HEK293 (cell line): ENCODE measurements at regions not wholly inside any gene's neighbourhood (a gene's known extent, or its start where the extent isn't known, plus 50 kb on each side); places are given as distances from the start of the nearest gene placed in this dataset.

Source experiments
- CTCF ChIA-PET: fragments of 350-600 bp; formaldehyde crosslinking; extraction: SDS; loops from one replicate; lab custom pipeline; 2021; ENCODE audit warnings: antibody characterized with exemption; lab: Yijun Ruan, JAX
- POLR2A ChIA-PET: fragments of 300-600 bp; formaldehyde crosslinking; extraction: SDS; loops from one replicate; lab custom pipeline; 2020; ENCODE audit warnings: antibody characterized with exemption, inconsistent platforms; lab: Yijun Ruan, JAX
- H3K27ac ChIP-seq: fragments of 200-500 bp; sonication (Bioruptor generic); 2 replicates; pipeline ENCODE4 v1.5.1; 2014; ENCODE audit warnings: low read depth, low read length, control low read depth, inconsistent platforms; ENCODE audit errors: extremely low read depth
- H3K36me3 ChIP-seq, 2 experiments: fragments of 200-500 bp in 1 of 2; sonication (Bioruptor generic) in 1 of 2; 1 replicate in 1 of 2; 2 replicates in 1 of 2; pipeline ENCODE4 v1.5.1; 2014 to 2017; ENCODE audit warnings: inconsistent platforms in 2 of 2, low read length in 2 of 2; ENCODE audit not compliant: control insufficient read depth in 2 of 2, insufficient read depth in 1 of 2
- H3K4me1 ChIP-seq: fragments of 200-500 bp; sonication (Bioruptor generic); 2 replicates; pipeline ENCODE4 v1.5.1; 2014; ENCODE audit warnings: mild to moderate bottlenecking, low read length, inconsistent platforms; ENCODE audit not compliant: control insufficient read depth, insufficient read depth
- H3K4me3 ChIP-seq: 2 replicates; pipeline ENCODE4 v1.5.1; 2011; ENCODE audit warnings: low read depth, mild to moderate bottlenecking, control low read depth, low read length, moderate library complexity
- H3K9me3 ChIP-seq: fragments of 200-500 bp; sonication (Bioruptor generic); 2 replicates; pipeline ENCODE4 v1.5.1; 2014; ENCODE audit warnings: low read depth, low read length, inconsistent platforms; ENCODE audit not compliant: control insufficient read depth, insufficient read depth
- KLF10 ChIP-seq: fragments of 450-650 bp; IDR thresholded peaks from 2 replicates; pipeline ENCODE4 v1.5.1; 2018; ENCODE audit warnings: missing biosample characterization, mild to moderate bottlenecking, missing genetic modification characterization
- RBAK ChIP-seq: fragments of 450-650 bp; formaldehyde crosslinking; IDR thresholded peaks from 2 replicates; pipeline ENCODE4 v1.5.1; 2016; ENCODE audit warnings: missing biosample characterization, missing genetic modification characterization
- REPIN1 ChIP-seq: fragments of 450-650 bp; formaldehyde crosslinking; IDR thresholded peaks from 2 replicates; pipeline ENCODE4 v1.5.1; 2017; ENCODE audit warnings: missing biosample characterization, missing genetic modification characterization, low read depth
- TCF7L2 ChIP-seq: IDR thresholded peaks from 2 replicates; pipeline ENCODE4 v1.6.1; 2011; ENCODE audit warnings: low read depth, mild to moderate bottlenecking, inconsistent platforms, low read length, moderate library complexity, borderline replicate concordance
- WT1 ChIP-seq: fragments of 450-650 bp; formaldehyde crosslinking; IDR thresholded peaks from 2 replicates; pipeline ENCODE4 v1.5.1; 2016; ENCODE audit warnings: missing biosample characterization, missing genetic modification characterization
- ZBTB8A ChIP-seq: fragments of 450-650 bp; formaldehyde crosslinking; IDR thresholded peaks from 2 replicates; pipeline ENCODE4 v1.5.1; 2016; ENCODE audit warnings: missing biosample characterization, missing genetic modification characterization
- ZIC2 ChIP-seq: fragments of 450-650 bp; formaldehyde crosslinking; IDR thresholded peaks from 2 replicates; pipeline ENCODE4 v1.5.1; 2016; ENCODE audit warnings: missing biosample characterization, missing genetic modification characterization
- ZNF112 ChIP-seq: fragments of 450-650 bp; formaldehyde crosslinking; IDR thresholded peaks from 2 replicates; pipeline ENCODE4 v1.5.0; 2017; ENCODE audit warnings: missing biosample characterization, missing genetic modification characterization
- ZNF121 ChIP-seq: fragments of 450-650 bp; formaldehyde crosslinking; IDR thresholded peaks from 2 replicates; pipeline ENCODE4 v1.5.1; 2016; ENCODE audit warnings: missing biosample characterization, missing genetic modification characterization
- ZNF138 ChIP-seq: fragments of 450-650 bp; formaldehyde crosslinking; IDR thresholded peaks from 2 replicates; pipeline ENCODE4 v1.5.1; 2016; ENCODE audit warnings: missing biosample characterization, missing genetic modification characterization, borderline replicate concordance
- ZNF211 ChIP-seq: fragments of 450-650 bp; formaldehyde crosslinking; IDR thresholded peaks from 2 replicates; pipeline ENCODE4 v1.5.1; 2016; ENCODE audit warnings: low read depth, missing biosample characterization, missing genetic modification characterization
- ZNF221 ChIP-seq: fragments of 450-650 bp; formaldehyde crosslinking; IDR thresholded peaks from 2 replicates; pipeline ENCODE4 v1.5.1; 2017; ENCODE audit warnings: missing biosample characterization, missing genetic modification characterization, borderline replicate concordance
- ZNF274 ChIP-seq, 2 experiments: fragments of 200-500 bp in 1 of 2; fragments of 450-650 bp in 1 of 2; sonication (Bioruptor generic) in 1 of 2; formaldehyde crosslinking in 1 of 2; IDR thresholded peaks; 2 replicates each; pipeline versions ENCODE4 v1.5.1 to v1.6.1; 2014 to 2016; ENCODE audit warnings: borderline replicate concordance in 1 of 2, inconsistent platforms in 1 of 2, low read length in 1 of 2, missing biosample characterization in 1 of 2, missing genetic modification characterization in 1 of 2
- ZNF354C ChIP-seq: fragments of 450-650 bp; formaldehyde crosslinking; IDR thresholded peaks from 2 replicates; pipeline ENCODE4 v1.5.1; 2016; ENCODE audit warnings: missing biosample characterization, missing genetic modification characterization, low read depth, borderline replicate concordance
- ZNF549 ChIP-seq: fragments of 450-650 bp; IDR thresholded peaks from 2 replicates; pipeline ENCODE4 v1.5.1; 2018; ENCODE audit warnings: missing biosample characterization, missing genetic modification characterization, mild to moderate bottlenecking, inconsistent platforms, moderate library complexity
- ZNF600 ChIP-seq: fragments of 450-650 bp; formaldehyde crosslinking; IDR thresholded peaks from 2 replicates; pipeline ENCODE4 v1.5.1; 2016; ENCODE audit warnings: missing biosample characterization, missing genetic modification characterization
- ZNF658 ChIP-seq: fragments of 450-650 bp; formaldehyde crosslinking; IDR thresholded peaks from 2 replicates; pipeline ENCODE4; 2016; ENCODE audit warnings: missing biosample characterization, missing genetic modification characterization
- ZNF830 ChIP-seq: fragments of 450-650 bp; IDR thresholded peaks from 2 replicates; pipeline ENCODE4 v1.5.0; 2018; ENCODE audit warnings: missing biosample characterization, missing genetic modification characterization, low read depth, mild to moderate bottlenecking, moderate library complexity
- TF ChIP-seq, protein P1 (sequence below): fragments of 450-650 bp; formaldehyde crosslinking; IDR thresholded peaks from 2 replicates; pipeline ENCODE4 v1.5.1; 2016; ENCODE audit warnings: missing biosample characterization, missing genetic modification characterization
- TF ChIP-seq, protein P2 (sequence below): fragments of 450-650 bp; formaldehyde crosslinking; IDR thresholded peaks from 2 replicates; pipeline ENCODE4 v1.5.1; 2016; ENCODE audit warnings: missing biosample characterization, missing genetic modification characterization
- TF ChIP-seq, protein P3 (sequence below): fragments of 450-650 bp; formaldehyde crosslinking; IDR thresholded peaks from 2 replicates; pipeline ENCODE4 v1.5.1; 2017; ENCODE audit warnings: missing biosample characterization, missing genetic modification characterization
- TF ChIP-seq, protein P4 (sequence below): fragments of 450-650 bp; formaldehyde crosslinking; IDR thresholded peaks from 2 replicates; pipeline ENCODE4 v1.5.1; 2016; ENCODE audit warnings: missing biosample characterization, missing genetic modification characterization

DNA sequence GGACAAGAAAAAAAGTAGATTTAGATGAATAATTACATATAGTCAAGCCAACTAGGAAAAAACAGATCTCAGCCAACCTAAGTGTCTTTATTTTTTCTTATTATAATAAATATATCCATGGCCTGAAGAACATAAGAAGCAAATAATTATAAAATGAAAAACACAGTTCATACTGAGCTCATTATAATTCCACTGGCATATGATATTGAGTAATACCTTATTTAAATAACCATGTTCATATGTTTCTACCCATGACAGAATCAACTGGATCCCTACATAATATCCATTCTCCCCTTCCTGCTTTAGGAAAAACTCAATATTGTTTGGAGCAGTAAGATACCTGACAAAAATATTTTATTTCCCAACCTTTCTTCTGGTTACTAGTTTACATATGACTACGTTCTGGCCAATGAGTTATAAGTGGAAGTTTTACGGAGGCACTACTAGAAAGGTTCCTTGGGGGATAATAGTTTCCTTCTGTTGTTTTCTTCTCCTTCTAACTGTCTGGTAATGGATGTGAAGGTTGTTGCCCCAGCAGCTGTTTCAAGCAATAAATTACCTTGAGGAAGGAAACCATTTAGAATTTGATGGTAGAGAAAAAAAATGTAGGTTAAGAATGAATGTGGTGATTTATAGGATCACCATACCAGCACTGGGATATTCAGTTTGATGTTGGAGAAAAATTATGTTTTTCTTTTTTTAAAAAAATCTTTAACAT lies 184.1 kb upstream of the MBNL1 start:
- Histone ChIP-seq H3K27ac (no peak overlapping the region), H3K9me3 (no peaks in the 10 kb centered on the region), H3K4me1 (no peaks in the 10 kb centered on the region), H3K36me3 (no peaks in the 10 kb centered on the region), H3K4me3 (no peak overlapping the region)
- ChIA-PET POLR2A (no interaction called here), CTCF (interaction anchor here (0.6 kb wide), 1 partner anchor 336 kb away, joined by 3 read pairs; no protein-coding TSS in a partner anchor)
- TF ChIP-seq ZNF658 (tag by site-specific recombination) (no peak), ZNF600 (tag by site-specific recombination) (no peak), WT1 (tag by site-specific recombination) (no peak), RBAK (tag by site-specific recombination) (no peak), ZNF221 (tag by site-specific recombination) (no peak)

DNA sequence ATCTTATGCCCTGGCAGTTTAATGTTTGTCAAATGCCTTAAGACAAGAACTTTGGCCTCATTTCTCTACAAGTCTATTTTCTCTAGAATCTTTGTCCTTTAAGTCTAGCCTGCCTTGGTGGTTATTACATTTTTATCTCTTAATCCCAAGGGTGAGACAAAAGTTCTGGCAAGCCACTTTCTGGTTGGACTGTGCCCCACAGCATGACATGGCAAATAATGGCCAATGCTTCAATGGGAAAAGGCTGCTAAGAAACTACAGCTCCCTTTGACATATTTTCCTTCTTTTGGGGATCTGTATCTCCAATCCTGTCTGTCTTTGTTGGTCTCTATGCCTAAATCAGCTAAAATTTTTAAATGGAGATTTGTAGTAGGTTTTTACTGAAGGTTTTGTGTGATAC lies 181.6 kb upstream of the MBNL1 start:
- Histone ChIP-seq H3K27ac (no peak overlapping the region), H3K4me1 (no peaks in the 10 kb centered on the region), H3K9me3 (no peaks in the 10 kb centered on the region), H3K4me3 (no peak overlapping the region), H3K36me3 (no peaks in the 10 kb centered on the region)
- CTCF ChIA-PET = no interaction called here
- TF ChIP-seq ZNF830 (tag by site-specific recombination) (no peak), ZNF211 (tag by site-specific recombination) (no peak)
- POLR2A ChIA-PET = no interaction called here

DNA sequence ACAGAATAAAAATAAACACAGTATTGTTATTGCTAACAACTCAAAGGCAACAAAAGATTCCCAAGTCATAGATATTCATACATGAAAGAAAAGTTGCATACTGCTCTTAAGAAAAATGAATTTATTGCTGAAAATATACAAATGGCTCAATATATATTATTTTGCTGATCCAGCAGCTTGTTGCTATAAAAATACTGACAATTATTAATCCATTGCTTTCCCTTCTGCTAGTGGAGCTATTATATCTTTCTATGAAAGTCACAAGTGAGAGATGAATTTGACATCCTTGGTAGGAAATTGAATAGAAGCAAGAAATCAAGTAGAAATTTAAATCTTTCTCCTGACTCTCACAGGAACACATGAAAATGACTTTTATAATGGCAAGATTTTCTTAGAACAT lies 179.2 kb upstream of the MBNL1 start:
- ChIA-PET POLR2A (no interaction called here), CTCF (no interaction called here)
- TF ChIP-seq, protein P1, sequence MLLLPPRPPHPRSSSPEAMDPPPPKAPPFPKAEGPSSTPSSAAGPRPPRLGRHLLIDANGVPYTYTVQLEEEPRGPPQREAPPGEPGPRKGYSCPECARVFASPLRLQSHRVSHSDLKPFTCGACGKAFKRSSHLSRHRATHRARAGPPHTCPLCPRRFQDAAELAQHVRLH = no peak
- TF ChIP-seq TCF7L2 (no peak), ZNF354C (no peak), ZNF121 (tag by site-specific recombination) (no peak), REPIN1 (tag by site-specific recombination) (no peak), KLF10 (tag by site-specific recombination) (no peak)
- TF ChIP-seq, protein P2, sequence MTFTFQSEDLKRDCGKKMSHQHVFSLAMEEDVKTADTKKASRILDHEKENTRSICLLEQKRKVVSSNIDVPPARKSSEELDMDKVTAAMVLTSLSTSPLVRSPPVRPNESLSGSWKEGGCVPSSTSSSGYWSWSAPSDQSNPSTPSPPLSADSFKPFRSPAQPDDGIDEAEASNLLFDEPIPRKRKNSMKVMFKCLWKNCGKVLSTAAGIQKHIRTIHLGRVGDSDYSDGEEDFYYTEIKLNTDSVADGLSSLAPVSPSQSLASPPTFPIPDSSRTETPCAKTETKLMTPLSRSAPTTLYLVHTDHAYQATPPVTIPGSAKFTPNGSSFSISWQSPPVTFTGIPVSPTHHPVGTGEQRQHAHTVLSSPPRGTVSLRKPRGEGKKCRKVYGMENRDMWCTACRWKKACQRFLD (tag by site-specific recombination) = no peak
- TF ChIP-seq, protein P3, sequence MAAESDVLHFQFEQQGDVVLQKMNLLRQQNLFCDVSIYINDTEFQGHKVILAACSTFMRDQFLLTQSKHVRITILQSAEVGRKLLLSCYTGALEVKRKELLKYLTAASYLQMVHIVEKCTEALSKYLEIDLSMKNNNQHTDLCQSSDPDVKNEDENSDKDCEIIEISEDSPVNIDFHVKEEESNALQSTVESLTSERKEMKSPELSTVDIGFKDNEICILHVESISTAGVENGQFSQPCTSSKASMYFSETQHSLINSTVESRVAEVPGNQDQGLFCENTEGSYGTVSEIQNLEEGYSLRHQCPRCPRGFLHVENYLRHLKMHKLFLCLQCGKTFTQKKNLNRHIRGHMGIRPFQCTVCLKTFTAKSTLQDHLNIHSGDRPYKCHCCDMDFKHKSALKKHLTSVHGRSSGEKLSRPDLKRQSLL (tag by site-specific recombination) = no peak
- H3K4me1 ChIP-seq = no peaks in the 10 kb centered on the region
- H3K27ac ChIP-seq = no peak overlapping the region
- H3K4me3 ChIP-seq = no peak overlapping the region
- no peaks in the 10 kb centered on the region for H3K36me3 ChIP-seq
- H3K9me3 ChIP-seq = no peaks in the 10 kb centered on the region

DNA sequence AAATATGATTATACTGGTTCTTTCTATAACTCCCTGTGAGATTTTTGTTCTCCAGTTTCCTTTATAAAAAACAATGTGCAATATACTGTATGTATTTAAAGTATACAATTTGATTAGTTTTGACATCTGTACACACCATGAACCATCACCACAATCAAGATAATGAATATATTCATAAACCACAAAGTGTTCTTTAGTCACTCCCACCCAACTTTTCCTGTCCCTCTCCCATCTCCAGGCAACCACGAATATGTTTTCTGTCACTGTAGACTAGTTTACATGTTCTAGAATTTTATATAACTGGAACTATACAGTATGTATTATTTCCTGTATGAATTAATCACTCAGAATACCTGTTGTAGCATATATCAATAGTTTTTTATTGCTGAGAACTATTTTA lies 177.0 kb upstream of the MBNL1 start:
- no peaks in the 10 kb centered on the region for H3K4me1 ChIP-seq
- no peak overlapping the region for H3K27ac ChIP-seq
- no peaks in the 10 kb centered on the region for H3K36me3 ChIP-seq
- no peaks in the 10 kb centered on the region for H3K9me3 ChIP-seq
- CTCF ChIA-PET = no interaction called here
- no peak overlapping the region for H3K4me3 ChIP-seq
- POLR2A ChIA-PET = no interaction called here
- TF ChIP-seq ZNF830 (tag by site-specific recombination) (no peak), ZBTB8A (tag by site-specific recombination) (no peak), ZNF274 (IDR thresholded peaks at IDR 0.05; ENCODE audit: low read length) (no peak), ZNF274 (tag by site-specific recombination; IDR thresholded peaks at IDR 0.05; ENCODE audit: borderline replicate concordance) (no peak), ZIC2 (tag by site-specific recombination) (no peak), ZNF211 (tag by site-specific recombination) (no peak), ZNF138 (no peak), ZNF549 (tag by site-specific recombination) (no peak), ZNF112 (tag by site-specific recombination) (no peak), TCF7L2 (no peak)
- TF ChIP-seq, protein P4, sequence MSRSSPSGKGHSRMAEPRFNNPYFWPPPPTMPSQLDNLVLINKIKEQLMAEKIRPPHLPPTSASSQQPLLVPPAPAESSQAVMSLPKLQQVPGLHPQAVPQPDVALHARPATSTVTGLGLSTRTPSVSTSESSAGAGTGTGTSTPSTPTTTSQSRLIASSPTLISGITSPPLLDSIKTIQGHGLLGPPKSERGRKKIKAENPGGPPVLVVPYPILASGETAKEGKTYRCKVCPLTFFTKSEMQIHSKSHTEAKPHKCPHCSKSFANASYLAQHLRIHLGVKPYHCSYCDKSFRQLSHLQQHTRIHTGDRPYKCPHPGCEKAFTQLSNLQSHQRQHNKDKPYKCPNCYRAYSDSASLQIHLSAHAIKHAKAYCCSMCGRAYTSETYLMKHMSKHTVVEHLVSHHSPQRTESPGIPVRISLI (tag by site-specific recombination) = no peak
